Chondrocyte (in vitro differentiated cells): ENCODE measurements at regions not wholly inside any gene's neighbourhood (a gene's known extent, or its start where the extent isn't known, plus 50 kb on each side); places are given as distances from the start of the nearest gene placed in this dataset.

Source experiments
- DNase-seq: peaks from one replicate; pipeline ENCODE4 v3.0.0; 2021; ENCODE audit warnings: mixed read lengths, low spot score
- H3K27ac Mint-ChIP-seq: one replicate; pipeline ENCODE4 v1.8.0; 2021; ENCODE audit warnings: mild to moderate bottlenecking, moderate library complexity, mixed read lengths; ENCODE audit not compliant: unreplicated experiment
- H3K27me3 Mint-ChIP-seq: 2 replicates; pipeline ENCODE4 v1.8.0; 2021; ENCODE audit warnings: low read depth, mixed read lengths
- H3K36me3 Mint-ChIP-seq: 2 replicates; pipeline ENCODE4 v1.8.0; 2021; ENCODE audit warnings: low read depth, mixed read lengths
- H3K4me1 Mint-ChIP-seq: 2 replicates; pipeline ENCODE4 v1.8.0; 2021; ENCODE audit warnings: low read depth, mild to moderate bottlenecking, mixed read lengths
- H3K4me3 Mint-ChIP-seq: one replicate; pipeline ENCODE4 v1.8.0; 2021; ENCODE audit warnings: mild to moderate bottlenecking, moderate library complexity, mixed read lengths; ENCODE audit not compliant: unreplicated experiment
- H3K9me3 Mint-ChIP-seq: 2 replicates; pipeline ENCODE4 v1.8.0; 2021; ENCODE audit warnings: low read depth, mixed read lengths
- CTCF ChIP-seq: fragments of 200-600 bp; sonication (generic); IDR thresholded peaks from 2 replicates; pipeline ENCODE4 v1.5.0; 2021; ENCODE audit warnings: antibody characterized with exemption, mild to moderate bottlenecking, moderate library complexity

- Mint-ChIP-seq H3K9me3 (peaks cover 11% of the 10 kb centered on the region), H3K27me3 (no peaks in the 10 kb centered on the region), H3K4me1 (no peaks in the 10 kb centered on the region), H3K27ac (no peak overlapping the region), H3K4me3 (no peak overlapping the region), H3K36me3 (no peaks in the 10 kb centered on the region)
- DNase-seq: no peak
- TF ChIP-seq CTCF: no peak
Measured at GRCh38 chr1:25074351-25075227, 144.5 kb upstream of the RUNX3 start.

GRCh38 chr1:25073640-25074270 is 143.7 kb upstream of the RUNX3 start:
- Mint-ChIP-seq H3K36me3 (no peaks in the 10 kb centered on the region), H3K4me3 (no peak overlapping the region), H3K27me3 (no peaks in the 10 kb centered on the region), H3K9me3 (peaks cover 11% of the 10 kb centered on the region), H3K4me1 (no peaks in the 10 kb centered on the region), H3K27ac (no peak overlapping the region)
- no peak for DNase-seq
- TF ChIP-seq CTCF: no peak

- no peaks in the 10 kb centered on the region for H3K36me3 Mint-ChIP-seq
Measured at GRCh38 chr1:25072461-25072860, 142.4 kb upstream of the RUNX3 start.

GRCh38 chr1:25068829-25069228 is 138.8 kb upstream of the RUNX3 start:
- H3K4me3 Mint-ChIP-seq: no peak overlapping the region
- no peaks in the 10 kb centered on the region for H3K9me3 Mint-ChIP-seq
- H3K36me3 Mint-ChIP-seq: no peaks in the 10 kb centered on the region
- no peak overlapping the region for H3K27ac Mint-ChIP-seq
- H3K4me1 Mint-ChIP-seq: peaks cover 5% of the 10 kb centered on the region
- peak; percentile 23 for TF ChIP-seq CTCF
- peaks cover 12% of the 10 kb centered on the region for H3K27me3 Mint-ChIP-seq
- peak; percentile 41 for DNase-seq

More at GRCh38 chr1:25072461-25072860, 142.4 kb upstream of the RUNX3 start:
- DNase-seq: no peak
- H3K27me3 Mint-ChIP-seq: no peaks in the 10 kb centered on the region
- no peak for TF ChIP-seq CTCF
- H3K4me3 Mint-ChIP-seq: no peak overlapping the region
- peaks cover 11% of the 10 kb centered on the region for H3K9me3 Mint-ChIP-seq
- H3K27ac Mint-ChIP-seq: no peak overlapping the region
- no peaks in the 10 kb centered on the region for H3K4me1 Mint-ChIP-seq

GRCh38 chr1:25068316-25068715 is 138.2 kb upstream of the RUNX3 start:
- no peaks in the 10 kb centered on the region for H3K36me3 Mint-ChIP-seq
- H3K9me3 Mint-ChIP-seq: no peaks in the 10 kb centered on the region
- H3K4me3 Mint-ChIP-seq: no peak overlapping the region
- no peak overlapping the region for H3K27ac Mint-ChIP-seq
- TF ChIP-seq CTCF: no peak
- peaks cover 9% of the 10 kb centered on the region for H3K4me1 Mint-ChIP-seq
- DNase-seq: peak; percentile 57
- H3K27me3 Mint-ChIP-seq: peaks cover 12% of the 10 kb centered on the region
